ENCODE measurements at regions not wholly inside any gene's neighbourhood (a gene's known extent, or its start where the extent isn't known, plus 50 kb on each side); places are given as distances from the start of the nearest gene placed in this dataset.

DNA sequence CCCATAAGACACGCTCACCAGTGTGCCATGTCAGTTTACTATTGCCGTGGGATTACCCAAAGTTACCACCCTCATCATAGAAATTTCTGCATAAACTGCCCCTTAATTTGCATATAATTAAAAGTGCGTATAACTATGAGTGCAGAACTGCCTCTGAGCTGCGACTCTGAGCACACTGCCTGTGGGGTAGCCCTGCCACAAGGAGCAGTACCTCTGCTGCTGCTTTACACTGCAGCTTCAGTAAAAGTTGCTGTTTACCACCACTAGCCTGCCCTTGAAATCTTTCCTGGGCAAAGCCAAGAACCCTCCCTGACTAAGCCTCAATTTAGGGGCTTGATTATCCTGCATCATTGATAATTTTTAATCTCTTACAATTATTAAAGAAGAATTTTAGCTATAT, 213.9 kb upstream of the MAP2 start:
- ATAC-seq (no peak), DNase-seq (no peak)
- Histone ChIP-seq H3K27me3 (no peaks in the 10 kb centered on the region), H3K36me3 (no peaks in the 10 kb centered on the region), H3K4me1 (no peaks in the 10 kb centered on the region), H3K4me3 (no peak overlapping the region), H3K27ac (no peak overlapping the region), H3K9me3 (no peaks in the 10 kb centered on the region)
- intact Hi-C loops (cut with DNase I), result no loop called here
- TF ChIP-seq, protein P1, sequence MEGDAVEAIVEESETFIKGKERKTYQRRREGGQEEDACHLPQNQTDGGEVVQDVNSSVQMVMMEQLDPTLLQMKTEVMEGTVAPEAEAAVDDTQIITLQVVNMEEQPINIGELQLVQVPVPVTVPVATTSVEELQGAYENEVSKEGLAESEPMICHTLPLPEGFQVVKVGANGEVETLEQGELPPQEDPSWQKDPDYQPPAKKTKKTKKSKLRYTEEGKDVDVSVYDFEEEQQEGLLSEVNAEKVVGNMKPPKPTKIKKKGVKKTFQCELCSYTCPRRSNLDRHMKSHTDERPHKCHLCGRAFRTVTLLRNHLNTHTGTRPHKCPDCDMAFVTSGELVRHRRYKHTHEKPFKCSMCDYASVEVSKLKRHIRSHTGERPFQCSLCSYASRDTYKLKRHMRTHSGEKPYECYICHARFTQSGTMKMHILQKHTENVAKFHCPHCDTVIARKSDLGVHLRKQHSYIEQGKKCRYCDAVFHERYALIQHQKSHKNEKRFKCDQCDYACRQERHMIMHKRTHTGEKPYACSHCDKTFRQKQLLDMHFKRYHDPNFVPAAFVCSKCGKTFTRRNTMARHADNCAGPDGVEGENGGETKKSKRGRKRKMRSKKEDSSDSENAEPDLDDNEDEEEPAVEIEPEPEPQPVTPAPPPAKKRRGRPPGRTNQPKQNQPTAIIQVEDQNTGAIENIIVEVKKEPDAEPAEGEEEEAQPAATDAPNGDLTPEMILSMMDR (IDR thresholded peaks at IDR 0.05), result no peak

GRCh38 chr2:209230560-209230959, 193.3 kb upstream of the MAP2 start:
- Histone ChIP-seq H3K4me1 (no peaks in the 10 kb centered on the region), H3K4me3 (no peak overlapping the region), H3K27ac (no peak overlapping the region), H3K9me3 (no peaks in the 10 kb centered on the region), H3K36me3 (no peaks in the 10 kb centered on the region), H3K27me3 (no peaks in the 10 kb centered on the region)
- ATAC-seq, result no peak
- intact Hi-C loops (cut with DNase I), result no loop called here
- DNase-seq, result no peak
- TF ChIP-seq, protein P1 (IDR thresholded peaks at IDR 0.05), result no peak

DNA sequence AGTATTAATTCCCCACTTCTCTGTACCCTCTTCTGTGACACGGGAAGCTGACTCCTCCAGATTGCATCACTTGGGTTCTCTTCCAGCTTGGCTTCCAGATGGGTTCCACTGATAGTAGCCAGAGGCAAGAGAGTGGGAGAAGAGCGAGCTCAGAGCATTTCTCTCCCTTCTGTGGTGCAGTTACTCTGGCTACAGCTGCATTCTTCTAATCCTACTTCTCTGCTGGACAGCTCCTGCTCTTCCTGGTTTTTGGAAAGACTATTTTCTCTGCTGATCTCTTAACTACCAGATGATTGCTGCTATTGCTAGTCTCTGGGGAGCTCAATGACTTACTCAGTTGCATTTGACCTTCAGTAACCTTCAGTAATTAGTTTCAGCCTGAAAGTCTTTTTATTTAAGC, 187.5 kb upstream of the MAP2 start:
- no peak overlapping the region for H3K4me3 ChIP-seq
- no peaks in the 10 kb centered on the region for H3K4me1 ChIP-seq
- H3K36me3 ChIP-seq, result no peaks in the 10 kb centered on the region
- ATAC-seq, result no peak
- H3K9me3 ChIP-seq, result peaks cover 0 to 14% of the 10 kb centered on the region in 2 donors
- DNase-seq, result no peak
- intact Hi-C loops (cut with DNase I), result no loop called here
- TF ChIP-seq, protein P1 (IDR thresholded peaks at IDR 0.05), result no peak
- H3K27ac ChIP-seq, result no peak overlapping the region
- H3K27me3 ChIP-seq, result no peaks in the 10 kb centered on the region

DNA sequence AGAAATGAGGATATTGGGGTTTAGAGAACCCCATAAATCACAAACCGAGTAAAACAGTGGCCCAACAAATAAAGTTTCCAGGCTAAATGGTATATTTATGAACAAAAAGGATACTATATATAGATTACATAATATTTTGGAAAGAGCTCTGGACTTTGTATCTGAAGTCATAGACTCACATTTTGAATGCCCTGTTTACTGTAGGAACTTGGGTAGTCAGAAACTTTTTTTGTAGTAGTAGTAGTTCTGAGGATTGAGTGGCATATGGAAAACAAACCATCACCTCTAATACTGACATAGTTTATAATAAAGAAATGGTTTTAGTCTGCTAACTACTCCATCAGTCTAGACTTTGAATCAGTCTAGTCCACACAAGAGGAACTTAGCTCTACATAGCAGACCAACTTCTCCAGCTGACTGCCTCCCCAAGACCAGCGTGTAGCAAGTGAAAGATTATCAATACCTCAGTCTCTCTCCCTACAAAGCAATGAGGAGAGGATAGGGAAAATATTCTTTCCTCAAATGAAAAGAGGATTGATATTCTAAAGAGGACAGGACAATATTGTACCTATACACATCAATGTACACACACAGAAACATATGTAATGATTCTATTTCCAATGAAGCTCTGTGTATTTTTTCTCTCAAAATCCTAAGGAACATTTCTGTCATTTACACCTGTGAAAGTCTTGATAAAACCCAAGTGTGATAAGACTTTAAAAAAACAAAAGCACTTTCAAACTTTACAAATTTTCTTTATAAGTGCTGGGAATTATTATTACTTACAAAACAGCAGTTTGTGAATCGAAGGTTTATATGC, 184.9 kb upstream of the MAP2 start:
- H3K4me1 ChIP-seq, result no peaks in the 10 kb centered on the region
- H3K27me3 ChIP-seq, result no peaks in the 10 kb centered on the region
- H3K9me3 ChIP-seq, result peaks cover 0 to 25% of the 10 kb centered on the region in 2 donors
- no peak overlapping the region for H3K4me3 ChIP-seq
- no peaks in the 10 kb centered on the region for H3K36me3 ChIP-seq
- intact Hi-C loops (cut with DNase I), result no loop called here
- ATAC-seq (no peak), DNase-seq (no peak)
- TF ChIP-seq, protein P1 (IDR thresholded peaks at IDR 0.05), result no peak
- H3K27ac ChIP-seq, result no peak overlapping the region

DNA sequence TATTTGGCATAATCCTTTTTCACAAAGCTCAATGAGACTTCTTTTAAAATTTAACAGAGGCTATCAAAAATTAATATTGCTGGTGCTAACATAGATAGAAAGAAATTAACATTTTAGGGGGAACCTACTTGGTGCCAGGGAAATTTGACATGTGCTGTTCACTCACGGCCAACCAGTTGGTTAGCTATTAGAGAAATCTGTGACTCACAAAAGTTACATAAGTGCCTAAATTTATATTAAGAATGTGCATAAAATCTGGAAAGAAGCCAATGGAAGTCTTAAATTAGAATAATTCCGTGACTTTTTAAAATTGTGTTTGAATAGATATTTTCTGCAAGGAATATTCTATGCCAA, 184.3 kb upstream of the MAP2 start:
- H3K4me1 ChIP-seq, result no peaks in the 10 kb centered on the region
- no peak overlapping the region for H3K27ac ChIP-seq
- H3K4me3 ChIP-seq, result no peak overlapping the region
- TF ChIP-seq, protein P1 (IDR thresholded peaks at IDR 0.05), result no peak
- no peaks in the 10 kb centered on the region for H3K27me3 ChIP-seq
- no peak for ATAC-seq
- DNase-seq, result no peak
- peaks cover 0 to 25% of the 10 kb centered on the region in 2 donors for H3K9me3 ChIP-seq
- intact Hi-C loops (cut with DNase I), result no loop called here
- H3K36me3 ChIP-seq, result no peaks in the 10 kb centered on the region
